CD4-positive, alpha-beta T cell treated with Interleukin-2 at 100 ng/mL for 4 hours (primary cell): ENCODE measurements at regions not wholly inside any gene's neighbourhood (a gene's known extent, or its start where the extent isn't known, plus 50 kb on each side); places are given as distances from the start of the nearest gene placed in this dataset.
"Not testable (repeated sequence)": the region's sequence is repeated elsewhere in the genome, so short reads cannot be mapped to it uniquely, and the experiment has no call there.

Source experiments
- DNase-seq: peaks from one replicate; pipeline ENCODE4 v3.0.0-alpha.2; 2020; ENCODE audit warnings: low spot score

GRCh38 chr3:103495186-103495585 lies 1060.4 kb downstream of the ZPLD1 start:
- DNase-seq = no peak

DNA sequence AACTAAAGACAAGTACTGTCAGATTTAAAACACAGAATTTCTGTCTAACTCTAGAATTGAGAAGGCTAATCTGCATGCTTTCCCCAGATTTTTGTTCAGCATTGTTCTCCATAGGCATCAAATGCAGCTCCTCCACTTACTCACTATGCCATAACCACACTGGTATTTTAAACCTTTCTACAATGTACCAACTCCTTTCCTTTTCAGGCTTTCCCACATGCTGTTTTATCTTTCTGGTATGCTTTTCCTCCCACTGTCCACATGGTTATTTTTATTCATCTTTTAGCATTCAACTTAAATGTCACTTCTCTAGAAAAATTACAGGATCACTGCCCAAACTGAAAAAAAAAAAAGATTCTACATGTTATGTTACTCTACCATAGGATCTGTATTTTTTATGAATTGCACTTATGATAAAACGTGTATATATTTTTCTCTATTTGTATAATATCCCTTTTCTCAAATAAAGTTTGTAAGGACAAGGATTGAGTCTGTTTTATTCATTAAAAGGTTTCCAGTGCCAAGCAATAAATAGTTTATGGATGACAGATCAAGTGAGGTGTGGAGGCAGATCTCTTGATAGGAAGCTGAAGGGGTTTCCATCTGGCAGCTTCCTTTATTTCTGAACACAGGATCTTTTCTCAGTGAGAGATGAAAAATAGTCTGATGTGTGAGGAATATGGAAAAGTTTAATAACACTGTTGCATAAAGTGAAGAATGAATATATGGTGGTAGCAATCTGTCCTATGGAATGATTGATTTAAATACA lies 1064.5 kb downstream of the ZPLD1 start:
- no peak for DNase-seq

DNA sequence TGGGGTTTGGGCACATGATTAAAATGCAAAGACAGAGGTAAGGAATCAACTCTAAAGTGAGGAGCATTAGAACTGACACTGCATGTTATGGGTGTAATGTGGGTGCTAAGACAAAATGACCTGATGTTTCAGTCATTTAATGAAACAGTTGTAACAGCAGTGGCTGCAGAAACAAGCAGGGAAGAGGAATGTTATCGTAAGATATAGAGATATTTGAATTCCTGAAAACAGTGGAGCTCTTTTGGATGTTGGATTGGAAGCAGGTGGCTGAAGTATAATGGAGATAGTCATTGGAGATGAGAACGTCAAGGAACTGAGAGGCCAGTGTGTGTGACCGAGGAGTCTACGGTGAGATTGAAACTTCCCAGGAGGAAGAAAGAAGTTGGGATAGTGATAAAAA lies 1065.2 kb downstream of the ZPLD1 start:
- no peak for DNase-seq

DNA sequence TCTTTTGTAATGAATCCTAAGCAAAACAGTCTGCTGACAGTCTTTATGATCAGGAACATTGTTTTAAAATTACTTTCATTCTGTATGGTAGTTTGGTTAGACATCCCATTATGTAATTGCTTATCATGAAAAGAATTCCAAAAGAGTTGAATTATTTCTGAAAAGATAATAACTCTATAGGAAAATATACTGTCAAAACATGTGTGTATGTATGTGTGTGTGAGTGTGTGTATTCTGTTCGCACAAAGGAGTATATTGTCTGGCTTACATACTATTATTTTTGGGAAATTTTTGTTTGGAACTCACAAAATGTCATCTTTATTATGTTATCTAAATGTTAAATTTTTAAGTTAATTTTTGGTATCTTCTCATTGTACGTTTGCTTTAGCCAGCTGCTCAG lies 1075.9 kb downstream of the ZPLD1 start:
- no peak for DNase-seq

DNA sequence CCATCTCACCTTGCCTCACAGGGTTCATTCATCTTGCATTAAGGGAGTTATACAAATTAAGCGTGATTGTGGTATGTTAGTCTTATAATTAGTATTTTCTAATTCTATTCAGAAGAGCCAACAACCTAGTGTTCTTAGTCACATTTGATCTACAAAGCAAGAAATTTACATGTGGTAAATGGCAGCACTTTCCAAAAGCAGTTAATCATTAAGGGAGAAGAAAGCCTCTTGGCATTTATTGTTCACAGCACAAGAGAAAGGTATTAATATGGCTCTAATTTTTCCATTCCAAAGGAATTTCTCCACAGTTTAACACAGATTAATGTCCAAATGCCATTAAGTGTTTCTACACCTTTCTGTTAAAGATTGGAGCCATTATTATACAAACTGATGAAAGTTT lies 1077.1 kb downstream of the ZPLD1 start:
- DNase-seq = no peak

DNA sequence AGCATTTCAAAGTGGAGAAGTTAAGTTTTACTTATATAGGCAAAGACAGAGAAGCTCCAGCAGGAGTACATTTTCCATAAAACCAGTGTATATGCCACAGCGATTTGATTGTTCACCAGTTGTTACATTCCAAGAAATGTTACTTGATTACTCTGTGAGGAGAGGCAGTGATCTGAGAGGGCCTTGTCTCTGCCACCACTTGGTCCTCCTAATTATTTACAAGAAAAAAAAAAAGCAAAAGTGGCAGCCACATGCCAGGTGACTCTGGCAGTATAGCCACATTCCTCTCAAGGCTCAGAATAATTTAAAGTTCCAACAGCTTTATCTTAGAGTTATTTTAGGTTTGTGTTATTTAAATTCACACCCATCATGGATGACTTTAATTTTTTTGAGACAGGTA lies 1077.8 kb downstream of the ZPLD1 start:
- no peak for DNase-seq

GRCh38 chr3:103513003-103513402 lies 1078.2 kb downstream of the ZPLD1 start:
- no peak for DNase-seq

GRCh38 chr3:103515116-103515515 lies 1080.3 kb downstream of the ZPLD1 start:
- DNase-seq = no peak

DNA sequence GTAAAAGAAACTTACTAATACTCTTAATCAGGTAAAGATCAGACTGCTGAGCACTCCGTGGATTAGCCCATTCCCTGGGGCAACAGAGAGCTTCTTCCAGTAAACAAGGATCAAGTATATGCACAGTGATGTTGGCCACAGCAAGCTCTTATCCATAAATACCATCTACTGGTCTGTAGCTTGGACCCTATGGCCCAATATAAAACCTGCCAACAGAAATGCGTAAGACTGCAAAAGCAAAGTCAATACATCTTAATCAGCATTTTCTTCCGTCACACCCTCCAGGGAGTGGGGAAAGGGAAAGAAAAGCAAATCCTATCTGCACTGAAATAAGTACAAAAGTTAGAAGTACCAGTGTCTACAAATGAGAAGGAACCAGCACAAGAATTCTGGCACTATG lies 1082.1 kb downstream of the ZPLD1 start:
- DNase-seq = no peak

GRCh38 chr3:103531327-103531726 lies 1096.5 kb downstream of the ZPLD1 start:
- DNase-seq = not testable (repeated sequence)

GRCh38 chr3:103532986-103533385 lies 1098.2 kb downstream of the ZPLD1 start:
- DNase-seq = no peak

DNA sequence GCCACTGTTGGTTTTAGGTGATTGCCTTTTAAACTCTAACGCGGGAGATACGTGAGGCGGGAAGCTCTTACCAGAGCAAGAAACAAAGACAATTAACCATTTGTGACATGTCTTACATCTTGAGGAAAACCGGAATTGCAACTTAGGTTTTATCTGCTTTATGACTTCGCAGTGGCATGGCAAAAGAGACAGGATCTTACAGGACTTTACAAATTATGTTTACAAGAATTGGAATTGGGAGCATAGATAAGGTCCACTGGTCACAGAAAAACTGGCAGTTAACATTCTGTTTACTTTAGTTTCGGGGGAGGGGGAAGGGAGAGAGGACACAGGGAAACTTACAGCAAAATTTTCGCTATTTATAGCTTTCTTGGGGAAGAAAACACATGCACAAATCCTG lies 1119.6 kb downstream of the ZPLD1 start:
- DNase-seq = no peak

DNA sequence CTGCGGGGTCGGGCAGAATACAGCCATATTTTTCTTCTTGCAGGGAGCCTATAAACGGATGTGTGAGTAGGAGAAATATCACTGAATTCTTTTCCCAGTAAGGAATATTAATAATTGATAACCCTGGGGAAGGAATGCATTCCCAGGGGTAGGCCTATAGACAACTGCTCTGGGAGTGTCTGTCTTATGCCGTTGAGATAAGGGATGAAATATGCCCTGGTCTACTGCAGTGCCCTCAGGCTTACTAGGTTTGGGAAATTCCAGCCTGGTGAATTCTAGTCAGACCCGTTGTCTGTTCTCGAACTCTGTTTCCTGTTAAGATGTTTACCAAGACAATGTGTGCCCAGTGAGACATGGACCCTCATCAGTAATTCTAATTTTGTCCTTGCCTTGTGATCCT lies 1129.3 kb downstream of the ZPLD1 start:
- DNase-seq = not testable (repeated sequence)

- DNase-seq = no peak
Observed at GRCh38 chr3:103585809-103586208, 1151.0 kb downstream of the ZPLD1 start.

DNA sequence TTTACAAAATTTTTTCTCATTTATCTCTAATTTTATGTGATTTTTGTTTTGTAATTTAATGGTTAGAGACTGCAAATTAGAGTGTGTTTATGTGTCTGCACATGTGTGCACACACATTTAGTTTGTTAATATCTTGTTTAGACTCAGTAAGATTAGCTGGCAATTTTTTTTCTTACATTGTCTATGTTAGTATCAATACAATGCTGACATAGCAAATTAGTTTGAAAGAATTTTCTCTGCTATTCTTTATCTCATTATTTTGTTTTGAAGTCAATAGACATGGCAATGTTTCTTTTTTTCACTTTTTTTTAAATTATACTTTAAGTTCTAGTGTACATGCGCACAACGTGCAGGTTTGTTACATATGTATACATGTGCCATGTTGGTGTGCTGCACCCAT lies 1155.0 kb downstream of the ZPLD1 start:
- DNase-seq = no peak

DNA sequence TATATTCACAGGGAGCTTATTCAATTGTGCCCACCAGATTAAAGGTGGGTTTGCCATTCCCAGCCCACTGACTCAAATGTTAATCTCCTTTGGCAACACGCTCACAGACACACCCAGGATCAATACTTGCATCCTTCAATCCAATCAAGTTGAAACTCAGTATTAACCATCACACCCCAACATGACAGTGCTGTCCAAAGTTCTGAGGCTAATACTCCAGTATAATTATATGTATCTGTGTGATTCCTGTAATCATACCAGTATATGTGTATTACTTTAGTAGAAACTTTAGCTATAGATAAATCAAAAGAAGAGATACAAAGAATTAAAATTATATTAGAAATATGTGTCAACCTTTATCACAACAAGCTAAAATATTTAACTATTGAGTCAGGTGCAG lies 1166.0 kb downstream of the ZPLD1 start:
- no peak for DNase-seq

GRCh38 chr3:103601666-103602065 lies 1166.9 kb downstream of the ZPLD1 start:
- no peak for DNase-seq

- DNase-seq = no peak
Observed at GRCh38 chr3:103609472-103609871, 1174.7 kb downstream of the ZPLD1 start.

DNA sequence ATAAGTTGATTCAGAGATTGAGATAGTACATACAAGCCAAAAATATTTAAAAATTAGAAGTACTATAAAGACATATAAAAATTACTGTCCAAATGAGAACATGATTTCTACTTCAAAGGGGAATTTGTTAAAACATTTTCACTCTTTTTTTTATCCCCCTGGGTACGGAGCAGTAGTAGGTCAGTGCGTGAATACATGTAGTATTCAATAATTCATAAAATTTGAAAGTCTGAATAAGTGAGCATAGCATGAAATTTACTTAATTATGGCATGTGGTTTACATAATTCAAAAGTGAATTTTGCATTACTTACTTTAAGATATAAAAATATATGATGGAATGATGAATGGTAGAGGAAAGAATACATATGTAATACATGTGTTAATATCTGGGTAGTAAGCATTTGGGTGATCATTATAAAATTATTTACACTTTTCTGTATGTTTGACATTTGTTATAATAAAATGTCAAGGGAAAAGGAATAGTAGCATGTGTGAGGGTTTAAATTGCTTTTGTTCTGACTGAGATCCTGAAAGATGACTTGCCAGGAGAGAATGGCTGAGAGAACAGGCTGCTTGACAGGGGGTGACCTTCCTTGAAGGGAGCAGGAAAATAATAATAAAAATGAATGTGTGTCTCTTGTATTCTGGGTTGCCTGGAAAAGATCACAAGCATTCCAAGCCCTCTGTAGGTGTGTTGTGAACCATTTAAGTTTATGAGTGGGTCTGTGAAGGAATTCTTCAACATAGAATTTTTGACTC lies 1178.8 kb downstream of the ZPLD1 start:
- no peak for DNase-seq

GRCh38 chr3:103614719-103615118 lies 1179.9 kb downstream of the ZPLD1 start:
- no peak for DNase-seq

DNA sequence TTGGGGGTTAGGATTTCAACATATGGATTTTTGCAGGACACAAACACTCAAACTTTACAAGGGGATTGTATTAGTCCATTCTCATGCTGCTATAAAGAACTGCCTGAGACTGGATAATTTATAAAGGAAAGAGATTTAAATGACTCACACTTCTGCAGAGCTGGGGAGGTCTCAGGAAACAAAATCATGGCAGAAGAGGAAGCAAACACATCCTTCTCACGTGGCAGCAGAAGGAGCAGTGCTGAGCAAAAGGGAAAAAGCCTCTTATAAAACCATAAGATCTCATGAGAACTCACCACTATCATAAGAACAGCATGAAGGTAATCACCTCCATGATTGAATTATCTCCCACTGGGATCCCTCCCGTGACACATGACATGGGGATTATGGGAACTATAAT lies 1183.1 kb downstream of the ZPLD1 start:
- no peak for DNase-seq

DNA sequence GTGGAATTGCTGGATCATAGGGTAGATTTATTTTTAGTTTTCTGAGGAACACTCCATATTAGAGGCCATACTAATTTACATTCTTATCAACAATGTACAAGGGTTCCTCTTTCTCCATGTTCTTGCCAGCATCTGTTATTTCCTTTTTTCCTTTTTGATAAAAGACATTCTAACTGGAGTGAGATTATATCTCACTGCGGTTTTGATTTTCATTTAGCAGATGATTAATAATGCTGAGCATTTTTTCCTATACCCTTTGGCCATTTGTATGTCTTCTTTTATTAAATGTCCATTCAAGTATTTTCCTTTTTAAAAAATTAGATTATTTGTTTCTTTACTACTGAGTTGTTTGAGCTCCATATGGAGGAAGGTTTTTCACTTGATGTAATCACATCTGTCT lies 1189.5 kb downstream of the ZPLD1 start:
- no peak for DNase-seq

GRCh38 chr3:103629391-103629790 lies 1194.6 kb downstream of the ZPLD1 start:
- DNase-seq = no peak

GRCh38 chr3:103644450-103644849 lies 1209.6 kb downstream of the ZPLD1 start:
- no peak for DNase-seq
